ENCODE measurements at regions not wholly inside any gene's neighbourhood (a gene's known extent, or its start where the extent isn't known, plus 50 kb on each side); places are given as distances from the start of the nearest gene placed in this dataset.
A peak's percentile ranks its signal among the peaks of the same experiment; 100 is the strongest.

- Histone ChIP-seq H3K27ac (ENCODE audit: extremely low read depth, low read depth, low read length) (peak overlapping the region; percentile 64), H3K9me3 (ENCODE audit: control insufficient read depth, insufficient read depth, low read depth, low read length) (no peaks in the 10 kb centered on the region), H3K4me3 (ENCODE audit: low read depth, low read length) (no peak overlapping the region), H3K36me3 (ENCODE audit: control insufficient read depth in 2 of 2, insufficient read depth in 1 of 2, low read length in 2 of 2) (no peaks in the 10 kb centered on the region), H3K4me1 (ENCODE audit: control insufficient read depth, insufficient read depth, low read length) (0 out of 2 replicates have a peak, but pooled peaks cover 2% of the 10 kb centered on the region)
- ChIA-PET POLR2A (no interaction called here), CTCF (interaction anchor here (0.6 kb wide), 1 partner anchor 13 kb away, joined by 3 read pairs; no protein-coding TSS in a partner anchor)
- TF ChIP-seq ZFHX2 (tag by site-specific recombination; conservative IDR thresholded peaks at IDR 0.05) = 0 out of 2 replicates have a peak, but pooled peaks have one; percentile 14
- peak; percentile 44; the same call in 1 of the 2 replicates for TF ChIP-seq ZBTB20 (tag by site-specific recombination; IDR thresholded peaks at IDR 0.05)
- TF ChIP-seq KLF7 (tag by site-specific recombination; IDR thresholded peaks at IDR 0.05; ENCODE audit: borderline replicate concordance) = no peak
- TF ChIP-seq ZNF544 (tag by site-specific recombination; IDR thresholded peaks at IDR 0.05) = no peak
- TF ChIP-seq ZEB2 (tag by site-specific recombination; IDR thresholded peaks at IDR 0.05) = no peak
- TF ChIP-seq ZNF600 (tag by site-specific recombination; IDR thresholded peaks at IDR 0.05) = no peak
- TF ChIP-seq KLF8 (tag by site-specific recombination; IDR thresholded peaks at IDR 0.05) = no peak
- no peak for TF ChIP-seq SP7 (tag by site-specific recombination; IDR thresholded peaks at IDR 0.05)
- no peak for TF ChIP-seq ELK4 (IDR thresholded peaks at IDR 0.05; ENCODE audit: borderline replicate concordance, low read depth, low read length)
- no peak for TF ChIP-seq RBAK (tag by site-specific recombination; IDR thresholded peaks at IDR 0.05)
- peak; percentile 32; the same call in 1 of the 2 replicates for TF ChIP-seq ZNF341 (tag by site-specific recombination; IDR thresholded peaks at IDR 0.05; ENCODE audit: low read depth)
- no peak for TF ChIP-seq PRDM10 (tag by site-specific recombination; IDR thresholded peaks at IDR 0.05)
- TF ChIP-seq ZBTB7A (tag by site-specific recombination; IDR thresholded peaks at IDR 0.05; ENCODE audit: low read depth) = no peak
- TF ChIP-seq ZNF549 (tag by site-specific recombination; IDR thresholded peaks at IDR 0.05) = no peak
- no peak for TF ChIP-seq ZNF501 (tag by site-specific recombination; IDR thresholded peaks at IDR 0.05)
- no peak for TF ChIP-seq OSR2 (tag by site-specific recombination; IDR thresholded peaks at IDR 0.05)
- no peak for TF ChIP-seq REPIN1 (tag by site-specific recombination; IDR thresholded peaks at IDR 0.05; ENCODE audit: low read depth)
- TF ChIP-seq FEZF1 (tag by site-specific recombination; IDR thresholded peaks at IDR 0.05) = no peak
- TF ChIP-seq PATZ1 (tag by site-specific recombination; IDR thresholded peaks at IDR 0.05) = no peak
- no peak for TF ChIP-seq TCF7L2 (IDR thresholded peaks at IDR 0.05; ENCODE audit: borderline replicate concordance, low read depth, low read length)
These were observed 325.5 kb downstream of the BCOR start for GRCh38 chrX:39772057-39772832.

Measured in HEK293 (cell line).